PC-9 (cell line): ENCODE measurements at regions not wholly inside any gene's neighbourhood (a gene's known extent, or its start where the extent isn't known, plus 50 kb on each side); places are given as distances from the start of the nearest gene placed in this dataset.

ENCODE experiments used
- BruUV-seq: library from RNA; stranded (reverse); fragments of 400-500 nt; replicated peaks from 2 replicates; lab custom pipeline; 2021; lab: Mats Ljungman, UMichigan
- CTCF ChIA-PET: fragments of 300-600 bp; sonication (Branson Sonifier 250); formaldehyde crosslinking; loops from one replicate; lab custom pipeline; 2022; ENCODE audit warnings: antibody characterized with exemption; lab: Charles Lee
- POLR2A ChIA-PET: fragments of 300-600 bp; sonication (Branson Sonifier 250); formaldehyde crosslinking; loops from one replicate; lab custom pipeline; 2022; ENCODE audit warnings: antibody characterized with exemption; ENCODE audit not compliant: unreplicated experiment; lab: Charles Lee
- DNase-seq, 2 experiments: peaks; one replicate each; pipeline versions ENCODE4 v3.0.0 to v3.0.0-alpha.2; 2015 to 2022; ENCODE audit warnings: mixed read lengths in 1 of 2
- H2AFZ ChIP-seq: fragments of 200-600 bp; sonication (generic); 2 replicates; pipeline ENCODE4 v1.8.1; 2017; ENCODE audit warnings: antibody characterized with exemption
- H3F3A ChIP-seq: fragments of 200-600 bp; sonication (generic); 2 replicates; pipeline ENCODE4 v1.8.1; 2017; ENCODE audit warnings: antibody characterized with exemption, mild to moderate bottlenecking, low read depth; ENCODE audit not compliant: insufficient read depth
- H3K27ac ChIP-seq: fragments of 200-600 bp; sonication (generic); 2 replicates; pipeline ENCODE4 v1.6.1; 2016; ENCODE audit warnings: mixed run types
- H3K27me3 ChIP-seq: fragments of 200-600 bp; sonication (generic); 2 replicates; pipeline ENCODE4 v1.6.1; 2016; ENCODE audit warnings: low read depth, mixed run types; ENCODE audit not compliant: insufficient read depth
- H3K36me3 ChIP-seq: fragments of 200-600 bp; sonication (generic); 2 replicates; pipeline ENCODE4 v1.6.1; 2016; ENCODE audit warnings: low read depth, mixed run types
- H3K4me1 ChIP-seq: fragments of 200-600 bp; sonication (generic); replicated peaks from 2 replicates; pipeline ENCODE4 v1.6.1; 2016; ENCODE audit warnings: mixed run types; ENCODE audit not compliant: insufficient read depth
- H3K4me2 ChIP-seq: fragments of 200-600 bp; sonication (generic); 2 replicates; pipeline ENCODE4 v1.6.1; 2017; ENCODE audit warnings: mixed run types
- H3K4me3 ChIP-seq: fragments of 200-600 bp; sonication (generic); 2 replicates; pipeline ENCODE4 v1.6.1; 2016; ENCODE audit warnings: mixed run types
- H3K79me2 ChIP-seq: fragments of 200-600 bp; sonication (generic); 2 replicates; pipeline ENCODE4 v1.6.1; 2017; ENCODE audit warnings: low read depth, mixed run types
- H3K9me2 ChIP-seq: fragments of 200-600 bp; sonication (generic); 2 replicates; pipeline ENCODE4 v1.8.1; 2017; ENCODE audit warnings: mild to moderate bottlenecking; ENCODE audit not compliant: insufficient read depth
- H3K9me3 ChIP-seq: fragments of 200-600 bp; sonication (generic); 2 replicates; pipeline ENCODE4 v1.8.1; 2016; ENCODE audit warnings: low read depth; ENCODE audit not compliant: insufficient read depth
- H4K20me1 ChIP-seq: fragments of 200-600 bp; sonication (generic); 2 replicates; pipeline ENCODE4 v1.8.1; 2017; ENCODE audit not compliant: insufficient read depth
- CTCF ChIP-seq: fragments of 200-600 bp; sonication (generic); conservative IDR thresholded peaks from 2 replicates; pipeline ENCODE4 v1.6.1; 2017; ENCODE audit warnings: mixed run types, antibody characterized with exemption, mild to moderate bottlenecking, moderate library complexity
- EZH2 ChIP-seq: fragments of 200-600 bp; sonication (generic); IDR thresholded peaks from 2 replicates; pipeline ENCODE4 v1.8.0; 2017; ENCODE audit warnings: antibody characterized with exemption, low read depth
- intact Hi-C: fragments of 100-400 bp; cut with micrococcal nuclease; formaldehyde crosslinking; loops from one replicate; pipeline ENCODE4 v1.10.0; 2022; ENCODE audit not compliant: unreplicated experiment

- no TSS peak for BruUV-seq
- Histone ChIP-seq H3K9me2 (no peaks in the 10 kb centered on the region), H3F3A (no peaks in the 10 kb centered on the region), H3K4me3 (no peak overlapping the region), H3K27me3 (peaks cover 71% of the 10 kb centered on the region), H3K4me1 (no peaks in the 10 kb centered on the region), H3K4me2 (no peak overlapping the region), H3K36me3 (no peaks in the 10 kb centered on the region), H3K27ac (no peak overlapping the region), H3K9me3 (no peaks in the 10 kb centered on the region), H3K79me2 (no peaks in the 10 kb centered on the region), H4K20me1 (no peaks in the 10 kb centered on the region), H2AFZ (no peak overlapping the region)
- ChIA-PET CTCF (no interaction called here), POLR2A (no interaction called here)
- intact Hi-C loops = no loop called here
- TF ChIP-seq EZH2 = no peak
- TF ChIP-seq CTCF = no peak
- DNase-seq = no peak
Measured at GRCh38 chr2:20913491-20913890, 90.6 kb upstream of the LDAH start.

GRCh38 chr2:20900052-20900636, 77.2 kb upstream of the LDAH start:
- intact Hi-C loops = no loop called here
- CTCF ChIA-PET = no interaction called here
- TF ChIP-seq CTCF (no peak), EZH2 (no peak)
- H3K4me3 ChIP-seq = no peak overlapping the region
- H3F3A ChIP-seq = no peaks in the 10 kb centered on the region
- H4K20me1 ChIP-seq = no peaks in the 10 kb centered on the region
- DNase-seq = no peak
- peaks cover 83% of the 10 kb centered on the region for H3K27me3 ChIP-seq
- POLR2A ChIA-PET = no interaction called here
- no TSS peak for BruUV-seq
- no peak overlapping the region for H2AFZ ChIP-seq
- H3K9me3 ChIP-seq = no peaks in the 10 kb centered on the region
- H3K36me3 ChIP-seq = no peaks in the 10 kb centered on the region
- H3K27ac ChIP-seq = no peak overlapping the region
- no peaks in the 10 kb centered on the region for H3K9me2 ChIP-seq
- no peaks in the 10 kb centered on the region for H3K79me2 ChIP-seq
- H3K4me2 ChIP-seq = no peak overlapping the region
- no peaks in the 10 kb centered on the region for H3K4me1 ChIP-seq

GRCh38 chr2:20897874-20898453, 75.1 kb upstream of the LDAH start:
- CTCF ChIA-PET = no interaction called here

More at GRCh38 chr2:20897874-20898453, 75.1 kb upstream of the LDAH start:
- no TSS peak for BruUV-seq
- no peak overlapping the region for H3K4me3 ChIP-seq
- H3K79me2 ChIP-seq = no peaks in the 10 kb centered on the region
- no peaks in the 10 kb centered on the region for H3K36me3 ChIP-seq
- no peak for DNase-seq
- H3K27ac ChIP-seq = no peak overlapping the region
- no peak overlapping the region for H2AFZ ChIP-seq
- H3K9me2 ChIP-seq = no peaks in the 10 kb centered on the region
- no peaks in the 10 kb centered on the region for H3K4me1 ChIP-seq
- H3K9me3 ChIP-seq = no peaks in the 10 kb centered on the region
- H3K4me2 ChIP-seq = no peak overlapping the region
- no peak for TF ChIP-seq CTCF
- TF ChIP-seq EZH2 = no peak
- POLR2A ChIA-PET = no interaction called here
- H3F3A ChIP-seq = no peaks in the 10 kb centered on the region
- intact Hi-C loops = no loop called here
- no peaks in the 10 kb centered on the region for H4K20me1 ChIP-seq
- H3K27me3 ChIP-seq = peaks cover 69% of the 10 kb centered on the region
